K562 (cell line): ENCODE measurements at regions not wholly inside any gene's neighbourhood (a gene's known extent, or its start where the extent isn't known, plus 50 kb on each side); places are given as distances from the start of the nearest gene placed in this dataset.

Source experiments
- ATAC-seq: fragments of 200-7000 bp; cut with Tn5 transposase; 3 replicates; pipeline ENCODE4 v1.9.1; 2020; ENCODE audit warnings: moderate library complexity
- BruUV-seq: library from RNA; stranded (reverse); fragments of 400-500 nt; replicated peaks from 2 replicates; lab custom pipeline; 2021; lab: Mats Ljungman, UMichigan
- CTCF ChIA-PET: fragments of 300-600 bp; formaldehyde crosslinking; extraction: SDS; loops from one replicate; lab custom pipeline; 2021; ENCODE audit warnings: low intra/inter-chr PET ratio; lab: Yijun Ruan, JAX
- POLR2A ChIA-PET: fragments of 300-600, 350-650 bp; sonication (Branson Sonifier 250); formaldehyde crosslinking; extraction: SDS; loops from one replicate; lab custom pipeline; 2021; ENCODE audit warnings: antibody characterized with exemption, inconsistent platforms; lab: Yijun Ruan, JAX
- DNase-seq, 4 experiments: peaks; one replicate each; pipeline versions ENCODE4 v3.0.0 to v3.0.0-alpha.2; 2011 to 2018; ENCODE audit warnings: low spot score in 3 of 4, mixed read lengths in 3 of 4; ENCODE audit errors: extremely low read depth in 1 of 4
- FAIRE-seq: peaks from 2 replicates; lab custom pipeline; 2011; peaks lifted over from hg19 to GRCh38; lab: Jason Lieb, UNC
- H2AFZ ChIP-seq: 2 replicates; pipeline ENCODE4 v1.6.0; 2011; ENCODE audit warnings: low read depth, low read length, control low read depth, inconsistent platforms
- H3K27ac ChIP-seq: fragments of 200-600 bp; 3 replicates; pipeline ENCODE4 v1.8.0; 2011; ENCODE audit warnings: low read depth, mild to moderate bottlenecking, control low read depth, inconsistent platforms, low read length, moderate library complexity, mixed read lengths; ENCODE audit errors: extremely low read depth
- H3K27me3 ChIP-seq, 2 experiments: fragments of 300-600 bp in 1 of 2; 2 replicates in 1 of 2; 3 replicates in 1 of 2; pipeline versions ENCODE4 v1.6.0 to v1.8.0; 2011; ENCODE audit warnings: inconsistent platforms in 2 of 2, low read length in 2 of 2, mild to moderate bottlenecking in 1 of 2, mixed read lengths in 1 of 2, moderate library complexity in 1 of 2; ENCODE audit not compliant: control insufficient read depth in 2 of 2, insufficient read depth in 2 of 2
- H3K36me3 ChIP-seq: fragments of 300-600 bp; 3 replicates; pipeline ENCODE4 v1.8.0; 2011; ENCODE audit warnings: mild to moderate bottlenecking, low read length, inconsistent platforms; ENCODE audit not compliant: control insufficient read depth, insufficient read depth
- H3K4me1 ChIP-seq, 2 experiments: fragments of 200-600 bp in 1 of 2; replicated peaks in 1 of 2; 2 replicates in 1 of 2; 3 replicates in 1 of 2; pipeline versions ENCODE4 v1.5.1 to v1.8.0; 2011; ENCODE audit warnings: inconsistent platforms in 2 of 2, low read length in 2 of 2, mild to moderate bottlenecking in 1 of 2, mixed read lengths in 1 of 2, moderate library complexity in 1 of 2; ENCODE audit not compliant: control insufficient read depth in 2 of 2, insufficient read depth in 2 of 2
- H3K4me2 ChIP-seq: 2 replicates; pipeline ENCODE4 v1.6.1; 2011; ENCODE audit warnings: low read length, control low read depth, inconsistent platforms, mixed read lengths; ENCODE audit not compliant: insufficient read depth
- H3K4me3 ChIP-seq: fragments of 200-600 bp; sonication (generic), shearing (Covaris generic); 2 replicates; pipeline ENCODE4 v1.5.1; 2016; ENCODE audit warnings: control low read depth, inconsistent platforms
- H3K79me2 ChIP-seq: fragments of 200-600 bp; 3 replicates; pipeline ENCODE4 v1.8.0; 2011; ENCODE audit warnings: low read length, inconsistent platforms; ENCODE audit not compliant: control insufficient read depth, insufficient read depth
- H3K9ac ChIP-seq, 2 experiments: 2 replicates each; pipeline versions ENCODE4 v1.6.0 to v1.6.1; 2011; ENCODE audit warnings: low read depth in 2 of 2, low read length in 2 of 2, control low read depth in 1 of 2, inconsistent platforms in 1 of 2, mild to moderate bottlenecking in 1 of 2, mixed read lengths in 1 of 2; ENCODE audit not compliant: insufficient read depth in 1 of 2
- H3K9me1 ChIP-seq: one replicate; pipeline ENCODE4 v1.6.0; 2011; ENCODE audit warnings: inconsistent platforms, mild to moderate bottlenecking, low read length, moderate library complexity; ENCODE audit not compliant: control insufficient read depth, insufficient read depth
- H3K9me3 ChIP-seq: replicated peaks from 2 replicates; pipeline ENCODE4 v1.5.1; 2011; ENCODE audit warnings: low read depth, low read length, inconsistent platforms; ENCODE audit not compliant: control insufficient read depth, insufficient read depth
- H4K20me1 ChIP-seq: replicated peaks from 2 replicates; pipeline ENCODE4 v1.6.1; 2011; ENCODE audit warnings: low read length, inconsistent platforms, mixed read lengths; ENCODE audit not compliant: control insufficient read depth, insufficient read depth
- CAMTA2 ChIP-seq: fragments of 250-450 bp; sonication (Bioruptor Pico); conservative IDR thresholded peaks from 2 replicates; pipeline ENCODE4 v1.5.1; 2022
- EZH2 ChIP-seq: IDR thresholded peaks from 2 replicates; pipeline ENCODE4 v1.6.1; 2012; ENCODE audit warnings: low read depth, mild to moderate bottlenecking, inconsistent platforms, low read length, borderline replicate concordance
- HMG20B ChIP-seq: fragments of 250-450 bp; sonication (Bioruptor Pico); IDR thresholded peaks from 2 replicates; pipeline ENCODE4 v1.5.0; 2021; ENCODE audit warnings: mild to moderate bottlenecking
- KLF6 ChIP-seq: fragments of 250-450 bp; sonication (Bioruptor Pico); IDR thresholded peaks from 2 replicates; pipeline ENCODE4 v1.4.0; 2020; ENCODE audit warnings: mild to moderate bottlenecking, moderate library complexity, borderline replicate concordance
- NCOA2 ChIP-seq, 2 experiments: fragments of 450-650 bp; IDR thresholded peaks; 2 replicates each; pipeline ENCODE4 v1.6.1; 2018; ENCODE audit warnings: mild to moderate bottlenecking in 2 of 2, moderate library complexity in 1 of 2; ENCODE audit not compliant: partially characterized antibody in 2 of 2
- REST ChIP-seq, 2 experiments: fragments of 450-650 bp; formaldehyde crosslinking in 1 of 2; IDR thresholded peaks; 2 replicates each; pipeline versions ENCODE4 v1.4.0 to v1.6.1; 2014 to 2020; ENCODE audit warnings: mild to moderate bottlenecking in 2 of 2, borderline replicate concordance in 1 of 2, low read depth in 1 of 2
- SNRNP70 ChIP-seq: fragments of 200-400 bp; formaldehyde crosslinking; optimal IDR thresholded peaks from 2 replicates; pipeline ENCODE3; 2017; ENCODE audit warnings: low read depth, low read length
- STAT5B ChIP-seq: fragments of 250-450 bp; sonication (Bioruptor Pico); IDR thresholded peaks from 2 replicates; pipeline ENCODE4 v1.8.0; 2021; ENCODE audit warnings: mild to moderate bottlenecking, inconsistent platforms
- TRIM24 ChIP-seq, 2 experiments: fragments of 450-650 bp; IDR thresholded peaks; 2 replicates each; pipeline ENCODE4 v1.6.1; 2016
- ZNF146 ChIP-seq: IDR thresholded peaks from one replicate; pipeline ENCODE4 v1.6.1; 2018; ENCODE audit warnings: missing compliant biosample characterization; ENCODE audit not compliant: unreplicated experiment
- ZNF584 ChIP-seq: fragments of 200-800 bp; sonication (Bioruptor generic); IDR thresholded peaks from 2 replicates; pipeline ENCODE4 v1.6.1; 2016; ENCODE audit warnings: low read depth, mild to moderate bottlenecking, missing genetic modification characterization, missing compliant biosample characterization
- ZNF785 ChIP-seq: fragments of 250-450 bp; sonication (Bioruptor Pico); IDR thresholded peaks from 2 replicates; pipeline ENCODE4 v1.4.0; 2020; ENCODE audit warnings: mild to moderate bottlenecking
- WGBS: fragments of 100-300 bp; shearing (Covaris generic); methylation state at CpG from one replicate; pipeline ENCODE4 v1.1.6; 2016; ENCODE audit warnings: low coverage, mixed read lengths; ENCODE audit not compliant: insufficient coverage; ENCODE audit errors: missing lambda C conversion rate; 5-methylcytosine and 5-hydroxymethylcytosine counted together
- in situ Hi-C: fragments of 300-500 bp; cut with MboI; formaldehyde crosslinking; loops from 4 replicates; pipeline ENCODE4 v1.15.0; 2018; ENCODE audit warnings: inconsistent platforms, mixed read lengths
- intact Hi-C: fragments of 100-400 bp; cut with micrococcal nuclease; formaldehyde crosslinking; loops from 2 replicates; pipeline ENCODE4 v1.14.2; 2022

GRCh38 chr10:58950618-58951017, 225.8 kb upstream of the PHYHIPL start:
- no peaks in the 10 kb centered on the region for H3K9me1 ChIP-seq
- intact Hi-C loops (no loop called here), in situ Hi-C loops (loop anchor here (25.0 kb wide), 1 partner anchor 862 kb away; no protein-coding TSS in a partner anchor)
- no peak for DNase-seq
- CTCF ChIA-PET = no interaction called here
- no peak for FAIRE-seq
- H3K36me3 ChIP-seq = no peaks in the 10 kb centered on the region
- H3K9me3 ChIP-seq = no peaks in the 10 kb centered on the region
- no TSS peak for BruUV-seq
- TF ChIP-seq ZNF785 (CRISPR knock-in tag) = no peak
- TF ChIP-seq ZNF146 (CRISPR knock-in tag) = no peak
- no peak for TF ChIP-seq TRIM24 (IDR thresholded peaks at IDR 0.05)
- TF ChIP-seq EZH2 = no peak
- no peak for TF ChIP-seq ZNF584 (CRISPR knock-in tag)
- TF ChIP-seq SNRNP70 = no peak
- TF ChIP-seq REST (IDR thresholded peaks at IDR 0.05; ENCODE audit: borderline replicate concordance) = no peak
- no peak for TF ChIP-seq REST (CRISPR knock-in tag; IDR thresholded peaks at IDR 0.05; ENCODE audit: low read depth)
- no peak for TF ChIP-seq CAMTA2 (CRISPR knock-in tag)
- no peak for TF ChIP-seq STAT5B (CRISPR knock-in tag)
- TF ChIP-seq HMG20B = no peak
- no peak for TF ChIP-seq NCOA2 (IDR thresholded peaks at IDR 0.05; ENCODE audit: partially characterized antibody in 2 of 2)
- no peak for TF ChIP-seq KLF6
- no peak overlapping the region for H3K9ac ChIP-seq
- H3K4me1 ChIP-seq = no peaks in the 10 kb centered on the region
- H3K4me3 ChIP-seq = no peak overlapping the region
- H3K27me3 ChIP-seq = no peaks in the 10 kb centered on the region
- no peaks in the 10 kb centered on the region for H4K20me1 ChIP-seq
- no peak overlapping the region for H3K4me2 ChIP-seq
- H2AFZ ChIP-seq = no peak overlapping the region
- WGBS = 0% methylated on average over 1 of the region's 1 CpG
- POLR2A ChIA-PET = no interaction called here
- no peak overlapping the region for H3K27ac ChIP-seq
- no peak for ATAC-seq
- no peaks in the 10 kb centered on the region for H3K79me2 ChIP-seq
